Hepatocyte (in vitro differentiated cells): ENCODE measurements at regions not wholly inside any gene's neighbourhood (a gene's known extent, or its start where the extent isn't known, plus 50 kb on each side); places are given as distances from the start of the nearest gene placed in this dataset.

Experiments
- DNase-seq: peaks from one replicate; pipeline ENCODE4 v3.0.0-alpha.2; 2016; ENCODE audit warnings: low spot score
- H2AFZ ChIP-seq: fragments of 200-600 bp; sonication (generic); 2 replicates; pipeline ENCODE4 v1.6.0; 2016; ENCODE audit warnings: antibody characterized with exemption, mild to moderate bottlenecking
- H3K27ac ChIP-seq: fragments of 200-600 bp; sonication (generic); 2 replicates; pipeline ENCODE4 v1.5.1; 2016; ENCODE audit warnings: mild to moderate bottlenecking
- H3K27me3 ChIP-seq: fragments of 200-600 bp; sonication (generic); 2 replicates; pipeline ENCODE4 v1.6.1; 2016
- H3K36me3 ChIP-seq: fragments of 200-600 bp; sonication (generic); replicated peaks from 2 replicates; pipeline ENCODE4 v1.5.1; 2016; ENCODE audit warnings: low read depth; ENCODE audit not compliant: insufficient read depth
- H3K4me1 ChIP-seq: fragments of 200-600 bp; sonication (generic); 2 replicates; pipeline ENCODE4 v1.5.1; 2016; ENCODE audit warnings: mild to moderate bottlenecking, moderate library complexity; ENCODE audit not compliant: insufficient read depth
- H3K4me2 ChIP-seq: fragments of 200-600 bp; sonication (generic); 2 replicates; pipeline ENCODE4 v1.6.0; 2016
- H3K4me3 ChIP-seq: fragments of 200-600 bp; sonication (generic); 2 replicates; pipeline ENCODE4 v1.5.1; 2016; ENCODE audit warnings: mild to moderate bottlenecking
- H3K79me2 ChIP-seq: fragments of 200-600 bp; sonication (generic); 2 replicates; pipeline ENCODE4 v1.6.0; 2017; ENCODE audit warnings: mild to moderate bottlenecking
- H3K9me2 ChIP-seq: fragments of 200-600 bp; sonication (generic); replicated peaks from 2 replicates; pipeline ENCODE4 v1.6.0; 2017; ENCODE audit warnings: mild to moderate bottlenecking; ENCODE audit not compliant: insufficient read depth
- H3K9me3 ChIP-seq: fragments of 200-600 bp; sonication (generic); 2 replicates; pipeline ENCODE4 v1.5.1; 2016; ENCODE audit warnings: low read depth, mild to moderate bottlenecking
- H4K20me1 ChIP-seq: fragments of 200-600 bp; sonication (generic); 2 replicates; pipeline ENCODE4 v1.6.0; 2016; ENCODE audit warnings: mild to moderate bottlenecking; ENCODE audit not compliant: insufficient read depth, poor library complexity, severe bottlenecking
- EZH2 ChIP-seq: fragments of 200-600 bp; sonication (generic); IDR thresholded peaks from 2 replicates; pipeline ENCODE4 v1.6.1; 2016; ENCODE audit warnings: antibody characterized with exemption, mild to moderate bottlenecking, borderline replicate concordance
- EZH2phosphoT487 ChIP-seq: fragments of 200-600 bp; sonication (generic); IDR thresholded peaks from one replicate; pipeline ENCODE4 v1.6.1; 2018; ENCODE audit warnings: antibody characterized with exemption, mild to moderate bottlenecking, low read depth, moderate library complexity; ENCODE audit not compliant: unreplicated experiment, severe bottlenecking
- WGBS: methylation state at CpG from one replicate; pipeline ENCODE4 v1.1.6; 2016; ENCODE audit warnings: low lambda C conversion rate; ENCODE audit errors: missing lambda C conversion rate; 5-methylcytosine and 5-hydroxymethylcytosine counted together
- TF ChIP-seq, protein P1 (sequence below): fragments of 200-600 bp; sonication (generic); IDR thresholded peaks from 2 replicates; pipeline ENCODE4 v1.5.1; 2016; ENCODE audit warnings: antibody characterized with exemption, mild to moderate bottlenecking; ENCODE audit not compliant: poor library complexity

DNA sequence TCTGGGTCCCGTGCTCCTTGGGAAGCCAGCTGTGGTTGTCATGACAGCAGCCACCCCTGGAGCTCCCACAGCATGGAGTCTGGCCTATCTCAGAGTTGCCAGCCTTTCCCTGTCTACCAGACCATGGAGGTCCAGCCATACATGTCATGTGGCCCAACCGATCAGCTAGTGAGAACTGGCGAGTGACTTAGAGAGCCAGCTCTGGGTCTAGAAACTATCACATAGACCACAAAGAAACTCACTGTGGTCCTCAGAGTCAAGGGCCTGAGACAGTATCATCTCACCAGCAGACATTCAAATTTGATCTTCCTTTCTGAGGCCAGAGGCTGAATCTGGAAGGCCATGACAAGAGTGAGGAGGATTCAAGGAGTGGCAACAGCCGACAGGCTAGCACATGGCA is 223.3 kb upstream of the GPR26 start:
- TF ChIP-seq, protein P1, sequence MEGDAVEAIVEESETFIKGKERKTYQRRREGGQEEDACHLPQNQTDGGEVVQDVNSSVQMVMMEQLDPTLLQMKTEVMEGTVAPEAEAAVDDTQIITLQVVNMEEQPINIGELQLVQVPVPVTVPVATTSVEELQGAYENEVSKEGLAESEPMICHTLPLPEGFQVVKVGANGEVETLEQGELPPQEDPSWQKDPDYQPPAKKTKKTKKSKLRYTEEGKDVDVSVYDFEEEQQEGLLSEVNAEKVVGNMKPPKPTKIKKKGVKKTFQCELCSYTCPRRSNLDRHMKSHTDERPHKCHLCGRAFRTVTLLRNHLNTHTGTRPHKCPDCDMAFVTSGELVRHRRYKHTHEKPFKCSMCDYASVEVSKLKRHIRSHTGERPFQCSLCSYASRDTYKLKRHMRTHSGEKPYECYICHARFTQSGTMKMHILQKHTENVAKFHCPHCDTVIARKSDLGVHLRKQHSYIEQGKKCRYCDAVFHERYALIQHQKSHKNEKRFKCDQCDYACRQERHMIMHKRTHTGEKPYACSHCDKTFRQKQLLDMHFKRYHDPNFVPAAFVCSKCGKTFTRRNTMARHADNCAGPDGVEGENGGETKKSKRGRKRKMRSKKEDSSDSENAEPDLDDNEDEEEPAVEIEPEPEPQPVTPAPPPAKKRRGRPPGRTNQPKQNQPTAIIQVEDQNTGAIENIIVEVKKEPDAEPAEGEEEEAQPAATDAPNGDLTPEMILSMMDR, result no peak
- TF ChIP-seq EZH2phosphoT487 (no peak), EZH2 (no peak)
- H3K9me3 ChIP-seq, result no peaks in the 10 kb centered on the region
- H3K4me2 ChIP-seq, result no peak overlapping the region
- no peaks in the 10 kb centered on the region for H3K79me2 ChIP-seq
- no peak for DNase-seq
- no peak overlapping the region for H3K27ac ChIP-seq
- WGBS, result 82% methylated on average over 4 of the region's 4 CpGs
- no peaks in the 10 kb centered on the region for H3K9me2 ChIP-seq
- no peaks in the 10 kb centered on the region for H3K27me3 ChIP-seq
- no peaks in the 10 kb centered on the region for H3K36me3 ChIP-seq
- no peaks in the 10 kb centered on the region for H3K4me1 ChIP-seq
- H2AFZ ChIP-seq, result no peak overlapping the region
- H4K20me1 ChIP-seq, result no peaks in the 10 kb centered on the region
- no peak overlapping the region for H3K4me3 ChIP-seq

- H3K9me2 ChIP-seq, result no peaks in the 10 kb centered on the region
- no peaks in the 10 kb centered on the region for H3K79me2 ChIP-seq
- no peak overlapping the region for H3K4me2 ChIP-seq
- H4K20me1 ChIP-seq, result no peaks in the 10 kb centered on the region
- H3K36me3 ChIP-seq, result no peaks in the 10 kb centered on the region
- no peaks in the 10 kb centered on the region for H3K27me3 ChIP-seq
- H2AFZ ChIP-seq, result no peak overlapping the region
- TF ChIP-seq, protein P1, result no peak
- TF ChIP-seq EZH2phosphoT487, result no peak
- no peak for TF ChIP-seq EZH2
- no peaks in the 10 kb centered on the region for H3K9me3 ChIP-seq
- H3K4me1 ChIP-seq, result no peaks in the 10 kb centered on the region
- no peak overlapping the region for H3K27ac ChIP-seq
- no peak overlapping the region for H3K4me3 ChIP-seq
- no peak for DNase-seq
Observed at GRCh38 chr10:123443924-123444323, 222.2 kb upstream of the GPR26 start.

DNA sequence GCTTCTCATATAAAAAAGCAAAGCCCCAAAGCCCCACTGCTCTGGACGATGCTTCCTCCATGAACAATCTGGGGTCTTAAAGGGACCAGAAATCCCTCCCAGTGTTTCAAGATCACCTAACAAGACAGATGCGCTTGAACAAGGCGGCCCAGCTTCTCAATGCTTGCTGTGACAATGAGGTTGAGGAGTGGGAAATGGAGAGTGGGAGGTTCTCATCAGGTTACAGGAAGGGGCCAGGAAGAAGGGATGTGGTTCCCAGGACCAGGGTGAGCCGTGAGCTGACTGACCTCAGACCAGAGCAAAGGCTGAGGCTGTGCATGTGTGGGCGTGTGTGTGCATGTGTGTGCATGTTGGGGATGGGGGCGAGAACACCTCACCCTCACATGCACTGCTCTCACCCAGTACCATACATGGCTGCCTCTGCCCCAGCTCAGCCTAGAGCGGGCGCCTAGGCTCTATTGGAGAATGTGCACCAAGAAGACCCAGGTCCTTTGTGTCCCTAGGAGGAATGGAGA is 220.8 kb upstream of the GPR26 start:
- H3K4me3 ChIP-seq, result no peak overlapping the region
- peaks cover under 1% of the 10 kb centered on the region for H3K27me3 ChIP-seq
- no peaks in the 10 kb centered on the region for H3K79me2 ChIP-seq
- H2AFZ ChIP-seq, result no peak overlapping the region
- H3K9me3 ChIP-seq, result no peaks in the 10 kb centered on the region
- no peaks in the 10 kb centered on the region for H3K9me2 ChIP-seq
- H3K4me2 ChIP-seq, result no peak overlapping the region
- 93% methylated on average over 8 of the region's 8 CpGs for WGBS
- no peak overlapping the region for H3K27ac ChIP-seq
- H3K36me3 ChIP-seq, result no peaks in the 10 kb centered on the region
- H3K4me1 ChIP-seq, result no peaks in the 10 kb centered on the region
- DNase-seq, result no peak
- TF ChIP-seq EZH2phosphoT487 (no peak), EZH2 (no peak)
- TF ChIP-seq, protein P1, result no peak
- H4K20me1 ChIP-seq, result no peaks in the 10 kb centered on the region
